Activated naive CD8-positive, alpha-beta T cell (primary cell): ENCODE measurements at regions not wholly inside any gene's neighbourhood (a gene's known extent, or its start where the extent isn't known, plus 50 kb on each side); places are given as distances from the start of the nearest gene placed in this dataset.
"Not testable (repeated sequence)": the region's sequence is repeated elsewhere in the genome, so short reads cannot be mapped to it uniquely, and the experiment has no call there.

ENCODE experiments used
- H3K27ac Mint-ChIP-seq: one replicate; pipeline ENCODE4 v1.8.0; 2021; ENCODE audit warnings: mixed read lengths
- H3K27me3 Mint-ChIP-seq: one replicate; pipeline ENCODE4 v1.8.0; 2021; ENCODE audit warnings: mixed read lengths
- H3K36me3 Mint-ChIP-seq: one replicate; pipeline ENCODE4 v1.8.0; 2021; ENCODE audit warnings: mixed read lengths
- H3K4me1 Mint-ChIP-seq: one replicate; pipeline ENCODE4 v1.8.0; 2021; ENCODE audit warnings: low read depth, mixed read lengths
- H3K4me3 Mint-ChIP-seq: one replicate; pipeline ENCODE4 v1.8.0; 2021; ENCODE audit warnings: mild to moderate bottlenecking, mixed read lengths
- H3K9me3 Mint-ChIP-seq: one replicate; pipeline ENCODE4 v1.8.0; 2021; ENCODE audit warnings: low read depth, mixed read lengths

- H3K9me3 Mint-ChIP-seq, result peaks cover 22% of the 10 kb centered on the region
- H3K4me1 Mint-ChIP-seq, result no peaks in the 10 kb centered on the region
- no peak overlapping the region for H3K4me3 Mint-ChIP-seq
- H3K36me3 Mint-ChIP-seq, result no peaks in the 10 kb centered on the region
- H3K27me3 Mint-ChIP-seq, result no peaks in the 10 kb centered on the region
- no peak overlapping the region for H3K27ac Mint-ChIP-seq
Observed at GRCh38 chr16:64292161-64292560, 829.7 kb downstream of the CDH11 start.

GRCh38 chr16:64290461-64290860, 831.4 kb downstream of the CDH11 start:
- H3K4me3 Mint-ChIP-seq, result no peak overlapping the region
- no peaks in the 10 kb centered on the region for H3K4me1 Mint-ChIP-seq
- no peaks in the 10 kb centered on the region for H3K27me3 Mint-ChIP-seq
- no peaks in the 10 kb centered on the region for H3K36me3 Mint-ChIP-seq
- H3K9me3 Mint-ChIP-seq, result peaks cover 22% of the 10 kb centered on the region
- H3K27ac Mint-ChIP-seq, result no peak overlapping the region

- H3K36me3 Mint-ChIP-seq, result no peaks in the 10 kb centered on the region
- no peak overlapping the region for H3K4me3 Mint-ChIP-seq
- H3K27ac Mint-ChIP-seq, result no peak overlapping the region
- no peaks in the 10 kb centered on the region for H3K27me3 Mint-ChIP-seq
- H3K9me3 Mint-ChIP-seq, result peaks cover 13% of the 10 kb centered on the region
- no peaks in the 10 kb centered on the region for H3K4me1 Mint-ChIP-seq
Observed at GRCh38 chr16:64287655-64288528, 834.0 kb downstream of the CDH11 start.

GRCh38 chr16:64282181-64282580, 839.7 kb downstream of the CDH11 start:
- H3K27me3 Mint-ChIP-seq, result no peaks in the 10 kb centered on the region
- peaks cover 6% of the 10 kb centered on the region for H3K9me3 Mint-ChIP-seq
- no peaks in the 10 kb centered on the region for H3K36me3 Mint-ChIP-seq
- no peak overlapping the region for H3K4me3 Mint-ChIP-seq
- H3K4me1 Mint-ChIP-seq, result no peaks in the 10 kb centered on the region
- H3K27ac Mint-ChIP-seq, result no peak overlapping the region

GRCh38 chr16:64280317-64280716, 841.5 kb downstream of the CDH11 start:
- Mint-ChIP-seq H3K4me3 (no peak overlapping the region), H3K27ac (no peak overlapping the region), H3K4me1 (no peaks in the 10 kb centered on the region), H3K36me3 (no peaks in the 10 kb centered on the region), H3K9me3 (peaks cover 12% of the 10 kb centered on the region), H3K27me3 (no peaks in the 10 kb centered on the region)

GRCh38 chr16:64278196-64278595, 843.7 kb downstream of the CDH11 start:
- H3K27me3 Mint-ChIP-seq, result no peaks in the 10 kb centered on the region
- H3K9me3 Mint-ChIP-seq, result peaks cover 12% of the 10 kb centered on the region
- no peak overlapping the region for H3K4me3 Mint-ChIP-seq
- no peak overlapping the region for H3K27ac Mint-ChIP-seq
- no peaks in the 10 kb centered on the region for H3K36me3 Mint-ChIP-seq
- no peaks in the 10 kb centered on the region for H3K4me1 Mint-ChIP-seq

GRCh38 chr16:64276646-64277045, 845.2 kb downstream of the CDH11 start:
- no peaks in the 10 kb centered on the region for H3K4me1 Mint-ChIP-seq
- H3K9me3 Mint-ChIP-seq, result peaks cover 12% of the 10 kb centered on the region
- no peak overlapping the region for H3K27ac Mint-ChIP-seq
- no peaks in the 10 kb centered on the region for H3K27me3 Mint-ChIP-seq
- no peak overlapping the region for H3K4me3 Mint-ChIP-seq
- H3K36me3 Mint-ChIP-seq, result no peaks in the 10 kb centered on the region

DNA sequence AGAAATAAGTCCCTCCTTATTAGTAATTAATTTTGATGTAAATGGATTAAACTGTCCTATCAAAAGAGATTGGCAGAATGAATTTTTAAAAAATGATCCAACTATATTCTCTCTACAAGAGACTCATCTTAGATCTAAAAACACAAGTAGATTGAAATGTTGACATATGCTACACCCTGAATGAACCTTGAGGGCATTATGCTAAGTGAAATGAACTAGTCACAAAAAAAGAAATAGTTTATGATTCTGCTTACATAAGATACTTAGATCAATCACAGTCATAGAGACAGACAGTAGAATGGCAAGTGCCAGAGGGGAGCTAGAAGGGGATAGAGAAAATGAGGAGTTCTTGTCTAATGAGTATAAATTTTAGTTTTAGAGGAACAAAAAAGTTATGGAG, 849.8 kb downstream of the CDH11 start:
- Mint-ChIP-seq H3K4me1 (no peaks in the 10 kb centered on the region), H3K27ac (no peak overlapping the region), H3K27me3 (no peaks in the 10 kb centered on the region)

GRCh38 chr16:64269756-64270155, 852.1 kb downstream of the CDH11 start:
- no peak overlapping the region for H3K27ac Mint-ChIP-seq
- peaks cover 19% of the 10 kb centered on the region for H3K9me3 Mint-ChIP-seq
- H3K4me1 Mint-ChIP-seq, result no peaks in the 10 kb centered on the region
- no peaks in the 10 kb centered on the region for H3K36me3 Mint-ChIP-seq
- no peaks in the 10 kb centered on the region for H3K27me3 Mint-ChIP-seq
- no peak overlapping the region for H3K4me3 Mint-ChIP-seq

More for the DNA sequence above, 849.8 kb downstream of the CDH11 start:
- peaks cover 19% of the 10 kb centered on the region for H3K9me3 Mint-ChIP-seq
- H3K36me3 Mint-ChIP-seq, result no peaks in the 10 kb centered on the region
- H3K4me3 Mint-ChIP-seq, result no peak overlapping the region

DNA sequence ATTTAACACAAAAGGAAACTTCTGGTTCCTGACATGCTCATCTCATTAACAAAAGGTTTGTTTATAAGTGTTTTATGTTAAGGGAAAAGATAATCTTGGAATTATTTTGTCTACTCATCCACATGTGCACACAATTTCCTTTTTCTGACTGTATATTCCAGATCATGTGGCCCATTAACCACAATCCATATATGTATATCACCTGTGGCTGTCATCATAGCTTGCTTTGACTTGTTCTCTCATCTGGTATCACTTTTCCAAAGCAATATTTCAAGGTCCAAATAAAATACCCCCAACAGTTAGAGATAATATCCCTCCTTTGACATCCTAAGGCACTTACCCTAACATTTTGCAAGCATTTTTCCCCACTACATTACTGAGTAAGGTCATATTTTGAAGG, 856.1 kb downstream of the CDH11 start:
- H3K4me3 Mint-ChIP-seq, result no peak overlapping the region
- H3K27ac Mint-ChIP-seq, result no peak overlapping the region
- no peaks in the 10 kb centered on the region for H3K4me1 Mint-ChIP-seq
- H3K9me3 Mint-ChIP-seq, result peaks cover 15% of the 10 kb centered on the region
- no peaks in the 10 kb centered on the region for H3K27me3 Mint-ChIP-seq
- H3K36me3 Mint-ChIP-seq, result no peaks in the 10 kb centered on the region

DNA sequence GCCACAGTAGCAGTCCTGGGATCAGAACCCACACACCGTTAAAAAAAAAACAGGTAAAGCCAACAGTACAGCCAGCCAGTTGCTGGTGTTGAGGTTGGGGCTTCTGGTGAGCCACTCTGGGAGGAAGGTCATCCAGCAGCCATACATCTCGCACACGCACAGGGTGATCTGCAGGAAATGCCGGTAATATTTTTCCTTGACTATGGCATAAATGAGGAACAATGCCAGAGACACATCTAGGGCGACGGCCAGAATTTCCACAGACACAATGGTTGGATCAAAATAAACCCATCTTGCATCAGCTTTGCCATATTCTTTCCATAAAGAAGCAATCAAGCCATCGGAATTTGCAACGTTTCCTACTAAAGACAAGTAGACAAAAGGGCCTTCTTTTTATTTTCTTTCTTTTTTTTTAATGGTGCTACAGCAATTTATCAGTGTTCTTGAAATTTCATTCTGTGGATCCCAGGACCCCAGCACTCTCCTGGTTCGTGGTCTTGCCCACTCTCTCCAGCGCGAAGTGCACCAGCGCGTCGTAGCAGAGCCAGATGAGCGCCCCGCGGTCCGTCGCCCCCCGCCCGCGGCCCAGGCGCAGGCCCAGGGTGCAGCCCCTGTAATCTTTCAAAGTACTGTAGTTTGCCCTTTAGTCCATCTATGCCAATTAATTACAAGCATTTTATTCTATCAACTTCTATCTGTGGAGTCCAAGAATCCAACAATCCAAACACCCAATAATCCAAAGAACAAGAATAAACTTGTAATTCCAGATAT, 861.0 kb downstream of the CDH11 start:
- H3K27me3 Mint-ChIP-seq, result not testable (repeated sequence)

GRCh38 chr16:64254443-64255367, 867.2 kb downstream of the CDH11 start:
- Mint-ChIP-seq H3K27me3 (no peaks in the 10 kb centered on the region), H3K9me3 (peaks cover 5% of the 10 kb centered on the region), H3K4me3 (no peak overlapping the region), H3K4me1 (no peaks in the 10 kb centered on the region), H3K36me3 (no peaks in the 10 kb centered on the region), H3K27ac (no peak overlapping the region)

More for the DNA sequence above, 861.0 kb downstream of the CDH11 start:
- H3K36me3 Mint-ChIP-seq, H3K4me1 Mint-ChIP-seq, H3K9me3 Mint-ChIP-seq, H3K4me3 Mint-ChIP-seq, H3K27ac Mint-ChIP-seq: not testable (repeated sequence)

DNA sequence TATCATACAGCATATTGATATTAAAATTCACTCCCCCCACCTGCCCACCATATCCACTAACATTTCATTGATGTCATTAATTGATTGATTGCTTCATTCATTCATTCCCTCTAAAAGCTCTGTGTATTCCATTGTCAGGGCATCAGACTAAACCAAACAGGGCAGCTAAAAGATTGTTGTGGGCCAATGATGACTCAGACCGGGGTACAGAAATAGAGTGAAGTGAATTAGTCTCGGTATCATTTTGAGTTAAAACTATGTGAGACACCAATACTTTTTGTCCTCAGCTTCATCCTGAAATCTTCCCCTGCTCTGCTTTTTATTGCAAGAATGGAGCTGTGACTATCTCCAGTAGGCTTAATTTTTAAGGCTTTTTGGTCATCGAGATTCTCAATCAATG, 868.3 kb downstream of the CDH11 start:
- no peaks in the 10 kb centered on the region for H3K4me1 Mint-ChIP-seq
- H3K4me3 Mint-ChIP-seq, result no peak overlapping the region
- H3K27me3 Mint-ChIP-seq, result no peaks in the 10 kb centered on the region
- no peak overlapping the region for H3K27ac Mint-ChIP-seq
- no peaks in the 10 kb centered on the region for H3K36me3 Mint-ChIP-seq
- H3K9me3 Mint-ChIP-seq, result peaks cover 5% of the 10 kb centered on the region

DNA sequence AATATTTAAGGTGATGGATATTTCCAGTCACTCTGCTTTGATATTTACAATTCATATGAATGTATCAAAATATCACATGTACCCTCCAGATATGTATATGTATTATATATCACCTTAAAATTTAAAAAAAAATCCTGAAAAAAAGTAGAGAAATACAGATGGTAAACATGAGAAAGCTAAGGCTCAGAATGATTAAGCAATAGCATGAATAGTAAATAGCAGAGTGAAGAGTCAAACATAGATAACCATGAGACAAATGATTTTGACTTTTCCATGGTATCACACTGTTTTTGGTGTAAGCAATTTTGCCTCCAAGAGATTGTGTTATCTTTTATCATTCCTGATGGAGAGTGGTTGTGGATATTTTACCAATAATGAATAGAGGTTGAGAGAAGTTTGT, 868.8 kb downstream of the CDH11 start:
- Mint-ChIP-seq H3K4me3 (no peak overlapping the region), H3K27me3 (no peaks in the 10 kb centered on the region), H3K27ac (no peak overlapping the region), H3K9me3 (peaks cover 5% of the 10 kb centered on the region), H3K36me3 (no peaks in the 10 kb centered on the region), H3K4me1 (no peaks in the 10 kb centered on the region)

GRCh38 chr16:64251742-64252141, 870.1 kb downstream of the CDH11 start:
- no peaks in the 10 kb centered on the region for H3K36me3 Mint-ChIP-seq
- no peaks in the 10 kb centered on the region for H3K27me3 Mint-ChIP-seq
- peaks cover 7% of the 10 kb centered on the region for H3K9me3 Mint-ChIP-seq
- no peaks in the 10 kb centered on the region for H3K4me1 Mint-ChIP-seq
- H3K27ac Mint-ChIP-seq, result no peak overlapping the region
- H3K4me3 Mint-ChIP-seq, result no peak overlapping the region
